SK-N-SH (cell line): ENCODE measurements at regions not wholly inside any gene's neighbourhood (a gene's known extent, or its start where the extent isn't known, plus 50 kb on each side); places are given as distances from the start of the nearest gene placed in this dataset.

Experiments used
- CTCF ChIA-PET: fragments of 300-600, 350-600 bp; formaldehyde crosslinking; extraction: SDS; loops from one replicate; lab custom pipeline; 2021; lab: Yijun Ruan, JAX
- POLR2A ChIA-PET: fragments of 350-600 bp; sonication (Branson Sonifier 250); formaldehyde crosslinking; extraction: SDS; loops from one replicate; lab custom pipeline; 2020; ENCODE audit warnings: antibody characterized with exemption, inconsistent platforms; lab: Yijun Ruan, JAX
- DNase-seq: peaks from one replicate; pipeline ENCODE4 v3.0.0; 2012
- H2AFZ ChIP-seq: fragments of 200-600 bp; sonication (generic); 2 replicates; pipeline ENCODE4 v1.8.1; 2016; ENCODE audit warnings: antibody characterized with exemption, mild to moderate bottlenecking, low read depth
- H3F3A ChIP-seq: fragments of 200-600 bp; sonication (generic); replicated peaks from 2 replicates; pipeline ENCODE3; 2016; ENCODE audit warnings: antibody characterized with exemption, mild to moderate bottlenecking; ENCODE audit not compliant: insufficient read depth
- H3K27ac ChIP-seq, 2 experiments: fragments of 200-500 bp in 1 of 2; fragments of 200-600 bp in 1 of 2; sonication (Bioruptor generic) in 1 of 2; sonication (generic), shearing (Covaris generic) in 1 of 2; 2 replicates each; pipeline versions ENCODE4 v1.5.1 to v1.6.1; 2014 to 2016; ENCODE audit warnings: low read depth in 2 of 2, inconsistent platforms in 1 of 2, low read length in 1 of 2, mild to moderate bottlenecking in 1 of 2, mixed read lengths in 1 of 2
- H3K27me3 ChIP-seq: fragments of 200-600 bp; sonication (generic), shearing (Covaris generic); 2 replicates; pipeline ENCODE4 v1.6.1; 2016; ENCODE audit warnings: mixed run types; ENCODE audit not compliant: insufficient read depth
- H3K36me3 ChIP-seq, 2 experiments: fragments of 200-500 bp in 1 of 2; fragments of 200-600 bp in 1 of 2; sonication (Bioruptor generic) in 1 of 2; sonication (generic) in 1 of 2; replicated peaks in 1 of 2; 2 replicates each; pipeline versions ENCODE3 to v1.5.1; 2014 to 2016; ENCODE audit warnings: low read length in 1 of 2, mild to moderate bottlenecking in 1 of 2; ENCODE audit not compliant: insufficient read depth in 2 of 2, control insufficient read depth in 1 of 2
- H3K4me1 ChIP-seq, 2 experiments: fragments of 200-500 bp in 1 of 2; fragments of 200-600 bp in 1 of 2; sonication (Bioruptor generic) in 1 of 2; sonication (generic), shearing (Covaris generic) in 1 of 2; 2 replicates each; pipeline versions ENCODE4 v1.5.1 to v1.6.1; 2014 to 2016; ENCODE audit warnings: low read depth in 1 of 2, low read length in 1 of 2, mixed run types in 1 of 2; ENCODE audit not compliant: insufficient read depth in 2 of 2, control insufficient read depth in 1 of 2
- H3K4me2 ChIP-seq: fragments of 200-600 bp; sonication (generic), shearing (Covaris generic); 2 replicates; pipeline ENCODE4 v1.6.1; 2017; ENCODE audit warnings: mixed run types
- H3K4me3 ChIP-seq, 2 experiments: fragments of 200-500 bp in 1 of 2; fragments of 200-600 bp in 1 of 2; sonication (Bioruptor generic) in 1 of 2; sonication (generic), shearing (Covaris generic) in 1 of 2; 2 replicates each; pipeline versions ENCODE4 v1.5.1 to v1.8.1; 2014 to 2016; ENCODE audit warnings: low read depth in 2 of 2, inconsistent platforms in 1 of 2, low read length in 1 of 2, mild to moderate bottlenecking in 1 of 2, mixed read lengths in 1 of 2, moderate library complexity in 1 of 2
- H3K79me2 ChIP-seq: fragments of 200-600 bp; sonication (generic); 2 replicates; pipeline ENCODE4 v1.8.1; 2017; ENCODE audit warnings: mild to moderate bottlenecking; ENCODE audit not compliant: insufficient read depth
- H3K9ac ChIP-seq: fragments of 200-600 bp; sonication (generic); 2 replicates; pipeline ENCODE4 v1.6.1; 2017; ENCODE audit warnings: mixed run types
- H3K9me2 ChIP-seq: fragments of 200-600 bp; sonication (generic); 2 replicates; pipeline ENCODE4 v1.6.1; 2017; ENCODE audit warnings: mixed run types
- H3K9me3 ChIP-seq: fragments of 200-600 bp; sonication (generic); 2 replicates; pipeline ENCODE4 v1.6.1; 2017; ENCODE audit warnings: mixed run types, mild to moderate bottlenecking, moderate library complexity
- H4K20me1 ChIP-seq: fragments of 200-600 bp; sonication (generic); 2 replicates; pipeline ENCODE4 v1.6.1; 2017; ENCODE audit warnings: mild to moderate bottlenecking, mixed run types; ENCODE audit not compliant: insufficient read depth
- FOXJ3 ChIP-seq: sonication (generic); formaldehyde crosslinking; IDR thresholded peaks from 2 replicates; pipeline ENCODE4 v1.5.1; 2020; ENCODE audit warnings: mild to moderate bottlenecking, missing genetic modification reagents
- FOXM1 ChIP-seq: IDR thresholded peaks from 2 replicates; pipeline ENCODE4 v1.4.0; 2012; ENCODE audit warnings: low read depth, mild to moderate bottlenecking
- SMC3 ChIP-seq: IDR thresholded peaks from 2 replicates; pipeline ENCODE4 v1.6.1; 2012; ENCODE audit warnings: low read depth, low read length, improper control_type of control experiment
- TAF1 ChIP-seq: IDR thresholded peaks from 2 replicates; pipeline ENCODE4 v1.6.1; 2012; ENCODE audit warnings: low read depth, mild to moderate bottlenecking, low read length, moderate library complexity, borderline replicate concordance
- TEAD4 ChIP-seq: IDR thresholded peaks from 2 replicates; pipeline ENCODE4 v1.4.0; 2012; ENCODE audit warnings: mild to moderate bottlenecking, borderline replicate concordance; ENCODE audit not compliant: insufficient read depth
- YY1 ChIP-seq: IDR thresholded peaks from 2 replicates; pipeline ENCODE4 v1.4.0; 2012; ENCODE audit warnings: low read depth, mild to moderate bottlenecking
- WGBS: methylation state at CpG from one replicate; pipeline ENCODE4 v1.1.6; 2017; ENCODE audit warnings: low lambda C conversion rate; 5-methylcytosine and 5-hydroxymethylcytosine counted together
- TF ChIP-seq, protein P1 (sequence below): IDR thresholded peaks from 2 replicates; pipeline ENCODE4; 2012
- TF ChIP-seq, protein P2 (sequence below): IDR thresholded peaks from 2 replicates; pipeline ENCODE4 v1.4.0; 2012; ENCODE audit warnings: low read depth, borderline replicate concordance

DNA sequence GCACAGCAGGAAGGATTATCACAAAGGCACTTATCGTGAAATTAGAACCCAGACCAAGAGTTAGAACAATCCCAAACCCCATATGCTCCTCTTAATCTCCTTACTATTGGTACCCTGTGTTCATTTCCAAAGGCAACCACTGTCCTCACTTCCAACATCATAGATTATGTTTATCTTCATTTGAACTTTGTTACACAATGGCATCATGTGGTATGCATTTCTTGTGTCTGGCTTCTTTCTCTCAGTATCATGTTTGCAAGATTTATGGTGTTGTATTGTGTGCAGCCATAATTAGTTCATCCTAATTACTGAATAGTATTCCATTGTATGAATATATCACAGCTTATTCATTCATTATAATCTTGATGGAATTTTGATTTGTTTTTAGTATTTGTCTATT lies 124.6 kb upstream of the SEC61G start (continued):
- no peak for TF ChIP-seq FOXM1

DNA sequence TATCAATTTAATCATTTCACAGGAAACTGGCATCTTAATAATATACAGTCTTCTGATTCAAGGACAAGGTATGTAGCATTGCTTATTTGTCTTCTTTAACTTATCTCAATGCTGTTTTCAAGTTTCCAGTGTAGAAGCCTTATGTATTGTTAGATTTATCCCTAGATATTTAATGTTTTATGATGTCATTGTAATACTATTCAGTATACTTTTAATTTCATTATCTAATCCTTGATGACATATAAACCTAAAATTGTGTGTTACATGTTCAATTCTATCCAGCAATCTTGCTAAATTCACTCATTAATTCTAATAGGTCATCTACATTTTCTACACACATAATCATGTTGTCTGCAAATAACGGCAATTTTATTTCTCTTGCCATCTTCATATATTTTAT lies 126.3 kb upstream of the SEC61G start:
- peaks cover 0 to 12% of the 10 kb centered on the region in 2 experiments; a peak in 2 of 4 replicates for H3K4me1 ChIP-seq
- 89% methylated on average over 1 of the region's 1 CpG for WGBS
- H3F3A ChIP-seq = peaks cover 7% of the 10 kb centered on the region
- H2AFZ ChIP-seq = peak overlapping the region; percentile 2; the same call in 1 of the 2 replicates
- no peaks in the 10 kb centered on the region for H3K36me3 ChIP-seq
- H3K4me3 ChIP-seq = no peak overlapping the region
- no peaks in the 10 kb centered on the region for H4K20me1 ChIP-seq
- TF ChIP-seq, protein P1, sequence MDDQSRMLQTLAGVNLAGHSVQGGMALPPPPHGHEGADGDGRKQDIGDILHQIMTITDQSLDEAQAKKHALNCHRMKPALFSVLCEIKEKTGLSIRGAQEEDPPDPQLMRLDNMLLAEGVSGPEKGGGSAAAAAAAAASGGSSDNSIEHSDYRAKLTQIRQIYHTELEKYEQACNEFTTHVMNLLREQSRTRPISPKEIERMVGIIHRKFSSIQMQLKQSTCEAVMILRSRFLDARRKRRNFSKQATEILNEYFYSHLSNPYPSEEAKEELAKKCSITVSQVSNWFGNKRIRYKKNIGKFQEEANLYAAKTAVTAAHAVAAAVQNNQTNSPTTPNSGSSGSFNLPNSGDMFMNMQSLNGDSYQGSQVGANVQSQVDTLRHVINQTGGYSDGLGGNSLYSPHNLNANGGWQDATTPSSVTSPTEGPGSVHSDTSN = 0 out of 2 replicates have a peak, but pooled peaks have one; percentile 22
- TF ChIP-seq TEAD4 = no peak
- ChIA-PET POLR2A (no interaction called here), CTCF (no interaction called here)
- no peak overlapping the region for H3K27ac ChIP-seq
- H3K9me2 ChIP-seq = no peaks in the 10 kb centered on the region
- DNase-seq = no peak
- no peaks in the 10 kb centered on the region for H3K79me2 ChIP-seq
- no peak overlapping the region for H3K4me2 ChIP-seq
- H3K9me3 ChIP-seq = no peaks in the 10 kb centered on the region; the same call in 1 of the 2 replicates
- H3K27me3 ChIP-seq = no peaks in the 10 kb centered on the region
- no peak overlapping the region for H3K9ac ChIP-seq

DNA sequence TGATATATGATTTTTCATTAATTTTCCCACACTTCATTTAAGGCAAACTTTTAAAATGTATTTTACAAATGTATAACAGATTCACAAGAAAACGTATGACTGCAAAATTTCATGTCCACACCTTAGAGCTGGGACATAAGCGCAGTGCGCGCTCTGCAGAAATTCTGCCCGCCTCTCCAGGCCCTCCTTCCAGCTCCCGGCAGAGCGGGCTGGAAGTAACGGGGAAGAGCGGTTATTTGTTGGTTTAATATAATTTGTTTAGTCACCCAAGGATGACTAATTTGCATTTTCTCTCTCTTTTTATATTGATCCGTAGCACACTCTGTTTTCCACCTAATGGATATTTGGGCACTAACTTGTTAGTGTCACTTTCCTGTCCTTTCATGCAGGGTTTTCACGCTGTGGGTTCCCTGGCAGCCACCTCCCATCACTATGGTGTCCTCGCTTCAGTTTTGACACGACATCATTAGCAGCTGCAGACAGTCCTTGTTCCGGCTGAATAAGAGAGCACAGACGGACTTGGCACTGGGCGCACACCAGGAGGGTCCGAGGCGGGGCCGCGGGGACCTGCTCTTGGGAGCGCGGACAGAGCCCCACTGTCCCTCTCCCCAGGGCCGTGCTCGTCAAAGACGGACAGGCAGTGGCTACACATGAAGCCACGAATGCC lies 129.2 kb upstream of the SEC61G start:
- POLR2A ChIA-PET = no interaction called here

More for the DNA sequence above, 129.2 kb upstream of the SEC61G start:
- DNase-seq = peak; percentile 73
- H3K36me3 ChIP-seq = no peaks in the 10 kb centered on the region
- CTCF ChIA-PET = interaction anchor here (0.6 to 4.3 kb wide), 5 partner anchors 39 to 366 kb away, joined by 3 to 30 read pairs (median 4); partner anchors contain the start of gene EGFR
- TF ChIP-seq TAF1 (no peak), SMC3 (no peak), YY1 (no peak), TEAD4 (0 out of 2 replicates have a peak, but pooled peaks have one; percentile 13), FOXJ3 (CRISPR knock-in tag) (no peak)
- TF ChIP-seq, protein P2, sequence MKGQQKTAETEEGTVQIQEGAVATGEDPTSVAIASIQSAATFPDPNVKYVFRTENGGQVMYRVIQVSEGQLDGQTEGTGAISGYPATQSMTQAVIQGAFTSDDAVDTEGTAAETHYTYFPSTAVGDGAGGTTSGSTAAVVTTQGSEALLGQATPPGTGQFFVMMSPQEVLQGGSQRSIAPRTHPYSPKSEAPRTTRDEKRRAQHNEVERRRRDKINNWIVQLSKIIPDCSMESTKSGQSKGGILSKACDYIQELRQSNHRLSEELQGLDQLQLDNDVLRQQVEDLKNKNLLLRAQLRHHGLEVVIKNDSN = no peak
- H3K9me3 ChIP-seq = peaks cover 7% of the 10 kb centered on the region
- peak overlapping the region; percentile 36 to 52; a peak in 3 of 4 replicates for H3K4me3 ChIP-seq
- H2AFZ ChIP-seq = peak overlapping the region; percentile 70
- H3K9ac ChIP-seq = no peak overlapping the region
- H3K9me2 ChIP-seq = no peaks in the 10 kb centered on the region
- H3K27me3 ChIP-seq = no peaks in the 10 kb centered on the region
- H4K20me1 ChIP-seq = no peaks in the 10 kb centered on the region
- H3K27ac ChIP-seq = no peak overlapping the region
- H3F3A ChIP-seq = peaks cover 3% of the 10 kb centered on the region
- WGBS = 47% methylated on average over 26 of the region's 26 CpGs
- peak overlapping the region; percentile 59 for H3K4me2 ChIP-seq
- H3K79me2 ChIP-seq = no peaks in the 10 kb centered on the region
- peaks cover 0 to 10% of the 10 kb centered on the region in 2 experiments; a peak in 2 of 4 replicates for H3K4me1 ChIP-seq
